Tibial nerve (tissue), 4 donors: ENCODE measurements at regions not wholly inside any gene's neighbourhood (a gene's known extent, or its start where the extent isn't known, plus 50 kb on each side); places are given as distances from the start of the nearest gene placed in this dataset.

Source experiments
- DNase-seq, 2 donors: peaks; one replicate each; pipeline ENCODE4 v3.0.0-alpha.2; 2019; ENCODE audit warnings: low spot score in 2 of 2
- H3K27ac ChIP-seq, 4 donors: fragments of 200-600 bp; sonication (generic) in 3 of 4; one replicate each; pipeline ENCODE4 v1.5.1; 2017 to 2019; ENCODE audit warnings: mild to moderate bottlenecking in 1 of 4
- H3K27me3 ChIP-seq, 2 donors: fragments of 200-600 bp; sonication (generic) in 1 of 2; one replicate each; pipeline versions ENCODE4 v1.5.1 to v1.6.0; 2017 to 2019
- H3K36me3 ChIP-seq, 3 donors: fragments of 200-600 bp; sonication (generic); one replicate each; pipeline ENCODE4 v1.5.1; 2018 to 2019
- H3K4me1 ChIP-seq, 4 donors: fragments of 200-600 bp; sonication (generic) in 3 of 4; one replicate each; pipeline ENCODE4 v1.5.1; 2017 to 2019
- H3K4me3 ChIP-seq, 4 donors: fragments of 200-600 bp; sonication (generic) in 3 of 4; one replicate each; pipeline ENCODE4 v1.5.1; 2017 to 2019; ENCODE audit warnings: mild to moderate bottlenecking in 1 of 4, moderate library complexity in 1 of 4
- H3K9me3 ChIP-seq, 4 donors: fragments of 200-600 bp; sonication (generic) in 3 of 4; one replicate each; pipeline ENCODE4 v1.5.1; 2017 to 2019
- CTCF ChIP-seq, 5 experiments: fragments of 200-600 bp in 3 of 5; fragments of 450-650 bp in 2 of 5; sonication (generic) in 3 of 5; IDR thresholded peaks; one replicate each; pipeline ENCODE4 v1.5.1; 2016 to 2019; ENCODE audit warnings: antibody characterized with exemption in 5 of 5, mild to moderate bottlenecking in 3 of 5, moderate library complexity in 2 of 5
- EP300 ChIP-seq, 2 donors: sonication (generic); formaldehyde crosslinking; IDR thresholded peaks; one replicate each; pipeline ENCODE4 v1.6.1; 2017; ENCODE audit warnings: antibody characterized with exemption in 2 of 2, mild to moderate bottlenecking in 1 of 2
- POLR2A ChIP-seq, 2 donors: fragments of 450-650 bp; IDR thresholded peaks; one replicate each; pipeline ENCODE4 v1.6.1; 2017; ENCODE audit warnings: antibody characterized with exemption in 2 of 2, mild to moderate bottlenecking in 2 of 2, moderate library complexity in 2 of 2
- WGBS, 2 donors: methylation state at CpG; one replicate each; pipeline ENCODE4 v1.1.5; 2018; 5-methylcytosine and 5-hydroxymethylcytosine counted together

GRCh38 chr11:112508750-112509149, 248.1 kb upstream of the PLET1 start:
- no peak for DNase-seq
- Histone ChIP-seq H3K36me3 (no peaks in the 10 kb centered on the region), H3K4me3 (no peak overlapping the region), H3K27ac (no peak overlapping the region), H3K9me3 (no peaks in the 10 kb centered on the region), H3K4me1 (no peaks in the 10 kb centered on the region), H3K27me3 (peaks cover 0 to 4% of the 10 kb centered on the region in 2 donors)
- TF ChIP-seq EP300 (IDR thresholded peaks at IDR 0.05) = no peak
- TF ChIP-seq CTCF (IDR thresholded peaks at IDR 0.05) = no peak
- no peak for TF ChIP-seq POLR2A (IDR thresholded peaks at IDR 0.05)
- 76 to 84% methylated on average over 2 of the region's 2 CpGs for WGBS, 2 donors

DNA sequence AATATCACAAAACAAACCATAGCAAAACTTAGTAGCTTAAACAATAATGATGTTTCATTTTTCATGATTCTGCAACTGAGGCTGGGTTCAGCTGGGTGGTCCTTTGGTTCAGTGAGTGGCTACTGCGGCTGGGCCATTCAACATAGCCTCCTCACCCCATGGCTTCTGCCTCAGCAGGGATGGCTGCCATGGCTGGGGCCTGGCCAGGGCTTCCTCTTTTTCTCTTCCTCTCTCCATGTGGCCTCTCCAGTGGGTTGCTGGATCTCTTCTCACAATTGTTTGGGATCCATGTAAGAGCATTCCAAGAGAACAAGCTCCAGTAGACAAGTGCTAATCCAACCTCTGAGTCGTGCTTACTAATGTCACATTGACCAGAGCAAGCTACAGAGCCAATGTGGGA, 248.6 kb upstream of the PLET1 start:
- Histone ChIP-seq H3K27me3 (peaks cover 0 to 4% of the 10 kb centered on the region in 2 donors), H3K9me3 (no peaks in the 10 kb centered on the region), H3K4me3 (no peak overlapping the region), H3K36me3 (no peaks in the 10 kb centered on the region), H3K27ac (no peak overlapping the region), H3K4me1 (no peaks in the 10 kb centered on the region)
- TF ChIP-seq CTCF (IDR thresholded peaks at IDR 0.05) (no peak), EP300 (IDR thresholded peaks at IDR 0.05) (no peak), POLR2A (IDR thresholded peaks at IDR 0.05) (no peak)
- DNase-seq = no peak
- WGBS, 2 donors = 72 to 79% methylated on average over 2 of the region's 2 CpGs

GRCh38 chr11:112511271-112511670, 250.6 kb upstream of the PLET1 start:
- 75 to 86% methylated on average over 1 of the region's 1 CpG for WGBS, 2 donors
- Histone ChIP-seq H3K36me3 (no peaks in the 10 kb centered on the region), H3K4me1 (no peaks in the 10 kb centered on the region), H3K4me3 (no peak overlapping the region), H3K9me3 (no peaks in the 10 kb centered on the region), H3K27ac (no peak overlapping the region), H3K27me3 (peaks cover 0 to 4% of the 10 kb centered on the region in 2 donors)
- DNase-seq = no peak
- no peak for TF ChIP-seq POLR2A (IDR thresholded peaks at IDR 0.05)
- no peak for TF ChIP-seq CTCF (IDR thresholded peaks at IDR 0.05)
- TF ChIP-seq EP300 (IDR thresholded peaks at IDR 0.05) = no peak

GRCh38 chr11:112511911-112512310, 251.3 kb upstream of the PLET1 start:
- 56 to 59% methylated on average over 1 of the region's 1 CpG for WGBS, 2 donors
- Histone ChIP-seq H3K4me1 (no peaks in the 10 kb centered on the region), H3K36me3 (no peaks in the 10 kb centered on the region), H3K27me3 (peaks cover 0 to 4% of the 10 kb centered on the region in 2 donors), H3K27ac (no peak overlapping the region), H3K4me3 (no peak overlapping the region), H3K9me3 (no peaks in the 10 kb centered on the region)
- no peak for DNase-seq
- TF ChIP-seq EP300 (IDR thresholded peaks at IDR 0.05) = no peak

GRCh38 chr11:112513417-112513816, 252.8 kb upstream of the PLET1 start:
- 79 to 83% methylated on average over 2 of the region's 2 CpGs for WGBS, 2 donors
- no peak for TF ChIP-seq EP300 (IDR thresholded peaks at IDR 0.05)
- no peak for TF ChIP-seq CTCF (IDR thresholded peaks at IDR 0.05)
- TF ChIP-seq POLR2A (IDR thresholded peaks at IDR 0.05) = no peak
- Histone ChIP-seq H3K9me3 (no peaks in the 10 kb centered on the region), H3K4me1 (no peaks in the 10 kb centered on the region), H3K36me3 (no peaks in the 10 kb centered on the region), H3K27me3 (peaks cover 0 to 4% of the 10 kb centered on the region in 2 donors), H3K4me3 (no peak overlapping the region), H3K27ac (no peak overlapping the region)
- no peak for DNase-seq
